AG20443 (cell line): ENCODE measurements at regions not wholly inside any gene's neighbourhood (a gene's known extent, or its start where the extent isn't known, plus 50 kb on each side); places are given as distances from the start of the nearest gene placed in this dataset.
"Not testable (repeated sequence)": the region's sequence is repeated elsewhere in the genome, so short reads cannot be mapped to it uniquely, and the experiment has no call there.

ENCODE experiments used
- DNase-seq: peaks from one replicate; pipeline ENCODE4 v3.0.0; 2012; ENCODE audit warnings: low spot score, mixed read lengths

DNA sequence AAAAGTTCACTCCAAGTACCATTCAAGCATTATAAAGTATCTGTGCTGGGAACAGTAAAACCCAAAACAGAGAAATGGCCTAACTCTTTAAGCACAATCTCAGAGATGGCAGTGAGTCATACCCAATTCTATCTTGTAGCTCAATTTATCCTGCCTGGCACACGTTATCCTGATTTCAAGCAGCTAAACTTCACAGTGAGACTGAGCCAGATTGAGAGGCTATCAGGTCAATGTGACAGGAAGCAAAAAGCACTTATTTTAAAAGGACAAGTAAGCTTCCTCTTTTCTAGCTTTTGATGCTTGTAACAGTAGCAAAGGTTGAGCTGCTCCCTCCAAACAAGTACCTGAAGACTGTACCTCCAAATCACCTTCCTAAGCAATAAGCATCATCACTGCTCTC, 324.9 kb downstream of the NAF1 start:
- no peak for DNase-seq

DNA sequence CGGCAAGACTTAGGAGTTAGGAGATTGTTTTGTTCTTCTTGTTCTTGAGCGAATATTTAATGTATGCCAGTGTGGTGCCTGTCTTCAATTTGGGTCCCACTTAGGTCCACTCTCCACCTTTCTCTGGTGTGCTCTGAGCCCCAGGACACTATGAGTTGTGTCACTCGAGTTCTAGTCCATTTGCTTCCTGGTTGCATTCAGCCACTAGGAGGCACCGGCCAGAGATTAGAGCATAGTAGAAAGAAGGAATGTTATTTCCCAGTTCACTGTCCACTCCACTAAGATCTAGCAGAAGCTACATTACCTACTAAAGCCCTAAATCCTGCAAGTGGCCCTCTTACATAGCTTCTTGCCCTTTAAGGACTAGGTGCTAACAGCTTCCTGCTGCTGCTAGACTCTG, 326.9 kb downstream of the NAF1 start:
- DNase-seq, result no peak

DNA sequence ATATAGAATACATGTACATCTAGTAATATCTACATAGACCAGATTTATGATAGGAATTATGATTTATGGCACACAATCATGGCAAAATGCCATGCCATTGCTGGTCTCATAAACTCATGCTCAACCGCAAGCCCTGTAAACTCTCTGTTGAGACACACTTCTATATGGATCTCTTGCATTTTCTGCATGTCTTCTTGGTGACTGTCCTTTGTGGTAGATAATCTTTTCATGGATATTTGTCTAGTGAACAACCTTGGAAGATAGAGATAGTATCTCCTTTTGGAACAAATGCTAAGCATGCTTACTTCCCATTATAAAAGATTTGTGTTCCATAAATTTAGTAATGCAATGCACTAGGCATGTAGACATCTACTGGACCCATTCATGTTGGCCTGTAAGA, 328.0 kb downstream of the NAF1 start:
- no peak for DNase-seq

DNA sequence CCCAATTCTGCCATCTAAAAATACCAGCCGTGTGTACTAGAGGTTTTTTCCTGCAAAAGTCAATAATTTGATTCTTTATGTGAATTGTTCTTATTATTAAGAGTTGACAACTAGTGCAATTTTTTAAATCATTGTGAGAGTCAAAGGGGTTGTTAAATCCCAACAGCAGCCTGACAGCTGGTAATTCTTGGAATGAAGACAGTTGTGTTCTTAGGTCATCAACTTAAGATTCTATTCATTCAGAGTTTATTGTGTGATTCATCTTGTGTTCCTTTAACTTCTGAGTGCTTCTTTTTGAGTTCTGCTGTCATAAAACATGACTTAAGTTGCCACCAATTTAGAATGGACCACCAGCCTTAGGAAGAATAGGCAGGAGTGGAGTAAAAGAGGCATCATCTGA, 329.0 kb downstream of the NAF1 start:
- no peak for DNase-seq

DNA sequence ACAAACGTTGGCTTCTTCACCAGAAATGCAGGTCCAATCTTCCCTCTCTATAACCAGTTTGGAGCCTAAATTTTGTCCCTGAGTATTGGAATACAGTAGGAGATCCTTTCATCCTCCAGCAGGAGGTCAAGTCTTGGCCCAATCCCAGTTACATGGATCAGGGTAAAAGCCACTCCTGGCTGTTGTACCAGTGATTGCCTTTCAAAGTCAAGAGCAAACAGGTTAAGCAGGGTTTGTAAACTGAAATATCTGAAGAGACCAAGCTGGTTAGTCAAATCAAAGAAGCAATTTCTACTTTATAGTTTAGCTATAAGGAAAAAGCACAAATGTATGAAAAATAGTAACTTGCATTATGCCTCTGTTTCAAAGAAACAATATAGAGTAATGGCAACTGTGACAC, 329.4 kb downstream of the NAF1 start:
- no peak for DNase-seq

DNA sequence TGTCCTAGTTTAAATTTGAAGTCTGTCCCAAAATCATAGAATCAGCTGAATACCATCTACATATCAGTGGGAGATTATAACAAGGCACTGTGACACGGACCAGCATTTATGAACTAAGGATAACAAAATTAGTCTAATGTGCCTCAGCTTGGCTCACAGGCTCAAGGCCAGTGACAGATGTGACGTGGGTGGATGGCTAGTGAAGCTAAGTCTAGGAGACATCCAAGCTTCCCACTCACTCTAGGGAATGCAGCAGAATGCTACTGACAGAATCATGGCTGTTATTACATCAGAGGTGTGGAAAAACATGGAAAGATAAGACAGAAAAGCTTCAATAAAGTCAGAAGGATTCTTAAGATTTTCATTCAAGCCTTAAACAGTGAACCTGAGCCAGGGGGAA, 329.9 kb downstream of the NAF1 start:
- no peak for DNase-seq

DNA sequence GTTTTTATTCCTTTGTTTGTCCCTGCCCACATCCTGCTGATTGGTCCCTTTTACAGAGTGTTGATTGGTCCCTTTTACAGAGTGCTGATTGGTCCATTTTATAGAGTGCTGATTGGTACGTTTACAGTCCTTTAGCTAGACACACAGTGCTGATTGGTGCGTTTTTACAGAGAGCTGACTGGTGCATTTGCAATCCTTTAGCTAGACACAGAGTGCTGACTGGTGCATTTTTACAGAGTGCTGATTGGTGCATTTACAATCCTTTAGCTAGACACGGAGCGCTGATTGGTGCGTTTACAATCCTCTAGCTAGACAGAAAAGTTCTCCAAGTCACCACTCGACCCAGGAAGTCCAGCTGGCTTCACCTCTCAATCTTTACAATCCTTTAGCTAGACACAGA, 330.4 kb downstream of the NAF1 start:
- not testable (repeated sequence) for DNase-seq

DNA sequence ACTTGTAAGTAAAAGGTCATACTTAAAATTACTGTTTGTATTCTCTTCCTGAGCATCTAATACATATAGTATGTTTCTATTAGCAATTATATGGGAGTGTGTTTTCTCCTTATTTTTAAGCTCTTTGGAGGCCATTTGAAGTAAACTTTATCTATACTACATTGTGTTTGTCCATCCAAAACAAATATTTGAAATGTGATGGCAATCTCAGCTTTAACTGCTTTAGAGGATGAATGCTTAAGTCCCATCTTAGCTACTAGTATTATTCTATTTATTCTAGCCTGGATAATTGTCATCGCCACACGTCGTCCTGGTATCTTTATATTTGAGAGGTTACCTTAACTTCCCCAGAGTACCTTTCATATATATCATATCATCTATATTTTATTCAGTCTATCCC, 335.8 kb downstream of the NAF1 start:
- no peak for DNase-seq

DNA sequence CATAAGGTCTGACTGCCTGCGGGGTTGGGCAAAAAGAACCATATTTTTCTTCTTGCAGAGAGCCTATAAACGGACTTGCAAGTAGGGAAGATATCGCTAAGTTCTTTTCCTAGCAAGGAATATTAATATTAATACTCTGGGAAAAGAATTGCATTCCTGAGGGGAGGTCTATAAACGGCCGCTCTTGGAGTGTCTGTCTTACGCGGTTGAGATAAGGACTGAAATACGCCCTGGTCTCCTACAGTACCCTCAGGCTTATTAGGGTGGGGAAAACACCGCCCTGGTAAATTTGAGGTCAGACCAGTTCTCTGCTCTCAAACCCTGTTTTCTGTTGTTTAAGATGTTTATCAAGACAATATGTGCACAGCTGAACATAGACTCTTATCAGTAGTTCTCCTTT, 349.3 kb downstream of the NAF1 start:
- DNase-seq, result not testable (repeated sequence)

DNA sequence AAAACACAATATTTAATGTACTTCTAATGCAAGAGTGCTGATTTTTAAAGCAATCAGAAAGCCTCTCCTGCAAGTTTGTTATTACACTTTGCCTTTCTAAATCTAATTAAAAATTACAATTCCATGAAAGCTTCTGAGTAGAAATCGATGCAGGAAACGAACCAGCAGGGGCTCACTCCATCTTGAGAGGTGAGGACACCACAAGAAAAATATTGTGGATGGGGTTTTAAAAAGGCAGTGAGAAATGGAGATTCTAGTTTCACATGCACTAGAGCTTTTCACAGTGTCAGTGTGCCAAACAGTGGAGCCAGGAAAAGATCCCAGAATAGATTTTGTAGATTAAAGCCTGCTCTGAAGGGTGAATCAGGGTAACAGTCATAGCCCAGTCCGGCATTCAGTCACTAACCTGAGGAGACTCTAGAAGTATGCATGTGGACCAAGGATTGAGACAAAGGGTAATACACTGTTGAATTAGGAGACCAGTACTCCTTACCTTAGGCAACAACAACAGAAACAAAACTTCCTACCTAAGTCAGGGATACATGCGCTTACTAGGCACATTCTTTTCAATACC, 362.3 kb downstream of the NAF1 start:
- no peak for DNase-seq

DNA sequence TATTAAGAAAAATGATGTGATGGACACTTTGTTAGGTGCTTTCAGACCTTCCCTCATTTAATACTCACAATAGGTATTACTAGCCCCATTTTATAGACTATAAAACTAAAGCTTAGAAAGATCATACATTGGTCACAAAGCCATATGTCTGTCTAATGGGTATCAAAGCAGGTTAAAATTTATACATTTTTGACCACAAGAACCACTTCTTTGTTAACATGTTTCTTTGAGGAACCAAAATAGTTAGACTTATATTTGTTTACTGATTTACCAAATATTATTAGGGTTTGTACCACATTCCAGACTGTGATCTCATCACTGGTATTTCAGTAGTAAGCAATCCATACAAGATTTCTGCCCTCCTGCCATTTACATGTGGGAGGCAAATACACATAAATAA, 363.3 kb downstream of the NAF1 start:
- DNase-seq, result no peak

DNA sequence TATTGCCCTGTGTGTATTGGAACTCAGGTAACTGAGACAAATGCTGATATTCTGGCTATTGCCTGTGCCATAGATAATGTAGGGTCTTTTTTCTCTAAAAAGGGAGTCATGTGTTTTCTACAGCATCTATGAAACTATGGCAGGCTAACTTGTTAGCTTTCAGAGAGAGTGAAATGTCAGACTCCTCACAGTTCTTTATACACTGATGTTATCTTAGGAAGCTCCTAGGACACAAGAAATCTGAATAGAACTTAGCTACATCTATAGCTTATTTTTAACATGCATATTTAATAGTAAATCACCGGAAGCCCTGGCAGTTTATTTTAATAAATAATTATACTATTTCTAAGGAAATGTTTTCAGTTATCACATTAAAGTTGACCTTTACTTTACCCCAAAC, 369.6 kb downstream of the NAF1 start:
- DNase-seq, result no peak

DNA sequence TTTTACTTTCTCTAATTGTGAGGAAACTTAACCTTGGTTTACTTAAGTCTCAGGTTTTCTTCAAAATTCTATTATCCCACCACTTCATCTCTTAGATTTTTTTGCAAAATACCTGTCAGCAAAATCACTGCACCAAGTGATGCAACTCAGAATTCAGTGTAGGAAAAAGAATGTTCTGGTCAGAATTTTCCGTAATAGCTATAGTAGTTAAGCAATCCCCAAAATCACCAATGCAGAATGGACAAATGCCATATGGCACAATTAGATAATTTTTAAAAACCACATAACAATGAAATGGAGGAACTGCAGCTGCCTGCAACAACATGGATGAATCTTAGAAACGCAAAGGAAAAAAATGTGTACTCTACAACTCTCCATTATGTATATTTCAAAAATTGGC, 373.1 kb downstream of the NAF1 start:
- DNase-seq, result no peak

DNA sequence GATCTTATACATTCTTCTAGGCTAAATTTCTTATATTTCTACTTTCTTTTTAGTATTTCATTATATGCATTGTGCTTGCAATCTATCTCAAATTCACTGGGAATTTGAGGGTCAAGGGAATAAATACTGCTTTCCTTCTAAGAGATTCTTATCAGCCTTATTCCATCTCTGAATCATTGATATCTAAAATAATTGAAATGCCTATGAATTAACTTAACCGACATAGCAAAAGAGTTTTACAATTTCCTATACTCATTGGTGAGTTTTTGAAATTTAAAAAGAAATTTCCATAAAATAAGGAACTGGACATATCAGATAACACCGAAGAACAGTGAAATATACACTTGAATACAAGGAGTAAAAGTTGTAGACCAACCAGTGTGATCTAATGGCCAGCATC, 373.7 kb downstream of the NAF1 start:
- DNase-seq, result no peak

DNA sequence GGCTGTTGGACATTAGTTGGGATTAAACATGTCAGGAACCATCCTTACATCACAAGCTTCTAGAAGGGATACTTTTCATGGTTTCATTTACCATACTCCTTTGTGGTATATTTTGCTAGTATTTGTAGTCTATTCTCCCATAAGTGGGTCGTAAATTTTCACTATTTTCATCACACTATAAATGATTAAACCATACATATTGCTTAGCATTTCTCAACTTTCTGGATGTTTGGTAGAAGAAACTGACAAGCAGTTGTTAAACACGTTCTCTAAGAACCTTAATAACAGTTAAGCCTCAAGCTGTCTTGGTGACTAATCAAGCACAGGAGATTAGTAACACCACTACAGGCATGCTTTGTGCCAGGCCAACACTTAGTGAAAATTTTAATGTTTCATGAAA, 375.5 kb downstream of the NAF1 start:
- no peak for DNase-seq

DNA sequence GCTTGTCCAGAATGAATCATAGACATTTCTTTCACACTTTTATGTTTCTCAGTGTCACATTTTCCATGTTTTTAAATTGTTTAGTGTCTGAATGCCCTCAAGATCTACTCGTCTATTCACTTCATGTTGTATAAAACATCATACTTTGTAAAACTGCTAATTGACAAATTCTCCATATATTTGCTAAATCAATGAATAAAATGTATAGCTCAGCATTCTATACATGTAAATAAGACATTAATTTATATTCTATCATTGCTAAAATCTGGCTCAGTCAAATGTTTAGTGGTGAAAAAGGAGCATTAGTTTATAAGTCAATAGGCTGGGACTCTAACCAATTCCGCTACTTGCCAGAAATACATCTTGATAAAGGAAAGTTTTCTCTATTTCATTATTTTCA, 379.6 kb downstream of the NAF1 start:
- no peak for DNase-seq

DNA sequence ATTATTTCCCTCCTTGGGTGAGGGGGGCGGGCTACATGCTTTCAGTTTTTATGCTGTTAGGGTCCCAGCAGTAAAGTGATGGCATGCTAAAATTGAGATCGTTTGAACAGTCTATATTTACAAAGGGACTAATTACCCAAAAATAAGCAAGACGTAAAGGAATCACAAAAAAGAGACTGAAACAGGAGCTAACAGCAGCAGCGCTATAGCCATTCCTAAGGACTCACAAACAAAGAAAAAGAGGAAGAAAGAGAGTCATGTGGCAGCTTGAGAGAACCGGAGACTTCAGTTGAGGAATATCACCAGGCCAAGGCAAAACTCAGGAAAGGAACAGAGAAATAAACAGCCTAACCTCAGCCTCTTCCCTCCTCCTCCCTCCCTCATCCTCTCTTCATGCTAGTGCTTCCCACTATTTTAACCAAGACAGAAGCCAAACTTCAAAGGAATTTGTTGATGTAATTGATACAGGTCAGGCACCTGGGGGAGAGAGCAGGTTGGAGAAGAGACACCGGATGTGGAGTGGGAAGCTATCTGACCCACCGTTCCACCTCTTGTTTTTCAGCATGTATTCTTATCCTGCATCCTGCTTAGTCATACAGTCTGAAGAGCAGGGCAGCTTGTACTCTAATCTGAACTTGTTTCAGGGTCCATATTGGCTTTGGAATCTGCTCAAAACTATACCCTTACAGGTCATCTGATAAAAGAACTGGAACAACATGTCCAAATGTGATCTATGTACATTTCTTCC, 383.7 kb downstream of the NAF1 start:
- DNase-seq, result no peak

DNA sequence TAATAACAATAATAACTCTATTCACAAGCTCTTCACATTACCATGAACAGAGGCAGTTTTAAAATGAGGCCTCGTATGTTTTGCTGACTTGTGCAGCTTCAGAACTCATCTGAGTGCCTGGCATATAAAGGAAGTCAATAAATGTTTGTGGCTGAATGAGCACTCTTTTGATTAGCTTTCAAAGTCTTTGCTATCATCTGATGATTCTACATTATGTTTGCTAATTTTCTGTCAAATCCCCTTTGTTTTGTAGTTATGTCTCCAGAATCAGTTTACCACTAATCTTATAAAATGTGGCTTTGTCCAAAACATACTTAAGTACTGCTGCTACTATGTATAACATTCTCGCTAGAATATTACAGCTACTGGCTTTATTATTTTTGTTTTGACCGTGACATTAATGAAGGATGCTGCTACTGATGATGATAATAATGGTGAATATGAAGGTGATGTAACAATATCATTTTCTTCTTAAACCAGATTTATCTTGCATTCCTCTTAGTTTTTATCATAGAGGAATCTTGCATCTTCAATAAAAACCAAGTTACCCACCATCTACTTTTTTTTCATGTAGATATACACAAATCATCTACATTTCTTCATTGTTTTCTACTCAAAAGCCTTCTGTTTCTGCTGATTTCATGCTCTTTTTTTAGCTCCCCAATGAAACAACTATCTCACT, 384.5 kb downstream of the NAF1 start:
- no peak for DNase-seq

DNA sequence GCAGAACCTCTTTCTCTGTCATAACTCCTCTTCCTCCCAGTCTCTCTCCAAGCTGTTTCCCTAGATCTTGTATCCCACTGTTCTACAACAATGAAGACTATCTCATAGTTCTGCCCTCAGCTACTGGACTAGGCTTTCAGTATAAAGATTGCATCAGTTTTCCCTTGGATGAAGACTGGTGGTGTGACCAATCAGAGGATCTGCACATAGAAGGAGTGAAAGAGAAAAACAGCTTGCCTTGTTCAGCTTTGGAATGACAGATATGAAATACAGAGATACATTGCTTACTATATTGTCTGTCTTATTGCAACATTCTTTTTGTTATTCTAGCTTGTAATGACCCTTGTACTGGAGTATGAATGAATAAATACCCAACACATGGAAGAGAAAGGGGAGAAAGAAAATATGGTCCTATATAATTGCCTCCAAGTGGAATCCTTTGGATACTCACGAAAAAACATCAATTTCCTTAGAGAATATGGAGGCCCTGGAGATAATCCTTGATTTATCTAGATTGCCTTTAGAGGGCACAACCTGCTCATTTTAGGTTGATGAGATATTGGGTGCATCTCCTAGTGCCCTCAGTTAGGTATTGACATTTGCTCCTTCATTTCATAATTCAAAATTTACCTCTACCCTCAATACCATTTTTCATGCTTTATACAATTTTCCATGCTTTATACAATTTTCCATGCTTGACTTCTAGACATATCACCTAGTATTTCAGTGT, 395.8 kb downstream of the NAF1 start:
- no peak for DNase-seq

DNA sequence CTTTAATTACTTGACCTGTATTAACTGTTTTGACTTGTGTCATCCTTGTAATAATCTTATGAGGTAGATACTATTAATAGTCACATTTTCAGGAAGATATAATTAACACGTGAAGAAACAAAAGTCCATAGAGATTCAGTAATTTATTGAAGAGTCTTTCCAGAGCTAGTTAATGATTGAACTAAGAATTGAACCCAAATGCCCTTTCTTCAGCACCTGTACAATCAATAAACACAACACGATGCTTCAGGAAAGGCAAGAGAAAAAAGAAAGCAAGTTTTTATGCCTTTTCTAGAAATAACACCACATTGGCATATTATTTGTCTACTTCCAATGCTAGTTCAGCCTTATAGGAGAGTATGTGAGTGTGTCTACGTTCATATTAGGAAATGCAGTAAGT, 399.6 kb downstream of the NAF1 start:
- no peak for DNase-seq

DNA sequence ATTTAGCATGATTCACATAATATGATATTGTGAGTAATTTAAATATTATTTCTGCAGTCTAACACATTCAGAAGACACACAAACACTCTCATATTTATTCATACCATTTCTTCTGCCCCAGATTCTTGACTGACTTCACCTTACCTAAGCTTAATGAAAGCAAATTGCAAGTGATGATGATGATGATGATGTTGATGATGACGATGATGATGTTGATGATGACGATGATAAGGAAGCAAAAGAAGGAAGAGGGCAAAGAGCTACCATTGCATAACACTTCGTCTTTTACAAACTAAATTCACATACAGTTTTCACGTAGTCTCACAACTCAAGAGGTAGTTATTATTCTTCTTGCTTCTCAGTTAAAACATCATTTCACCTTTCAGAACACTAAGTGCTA, 404.7 kb downstream of the NAF1 start:
- DNase-seq, result no peak

DNA sequence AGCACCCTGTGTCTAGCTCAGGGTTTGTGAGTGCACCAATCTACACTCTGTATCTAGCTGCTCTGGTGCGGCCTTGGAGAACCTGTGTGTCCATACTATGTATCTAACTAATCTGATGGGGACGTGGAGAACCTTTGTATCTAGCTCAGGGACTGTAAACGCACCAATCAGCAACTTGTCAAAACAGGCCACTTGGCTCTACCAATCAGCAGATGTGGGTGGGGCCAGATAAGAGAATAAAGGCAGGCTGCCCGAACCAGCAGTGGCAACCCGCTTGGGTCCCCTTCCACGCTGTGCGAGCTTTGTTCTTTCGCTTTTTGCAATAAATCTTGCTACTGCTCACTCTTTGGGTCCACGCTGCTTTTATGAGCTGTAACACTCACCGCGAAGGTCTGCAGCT, 426.5 kb downstream of the NAF1 start:
- not testable (repeated sequence) for DNase-seq

DNA sequence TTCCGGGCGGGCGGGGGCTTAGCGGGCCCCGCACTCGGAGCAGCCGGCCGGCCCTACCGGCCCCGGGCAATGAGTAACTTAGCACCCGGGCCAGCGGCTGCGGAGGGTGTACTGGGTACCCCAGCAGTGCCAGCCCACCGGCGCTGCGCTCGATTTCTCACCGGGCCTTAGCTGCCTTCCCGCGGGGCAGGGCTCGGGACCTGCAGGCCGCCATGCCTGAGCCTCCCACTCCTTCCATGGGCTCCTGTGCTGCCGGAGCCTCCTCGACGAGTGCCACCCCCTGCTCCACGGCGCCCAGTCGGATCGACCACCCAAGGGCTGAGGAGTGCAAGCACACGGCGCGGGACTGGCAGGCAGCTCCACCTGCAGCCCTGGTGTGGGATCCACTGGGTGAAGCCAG, 427.1 kb downstream of the NAF1 start:
- DNase-seq, result not testable (repeated sequence)
